SK-N-SH treated with all-trans-retinoic acid at 6 μM for 48 hours (cell line): ENCODE measurements at regions not wholly inside any gene's neighbourhood (a gene's known extent, or its start where the extent isn't known, plus 50 kb on each side); places are given as distances from the start of the nearest gene placed in this dataset.

Source experiments
- ATAC-seq: fragments of 200-7000 bp; cut with Tn5 transposase; 3 replicates; pipeline ENCODE4 v1.9.1; 2020; ENCODE audit warnings: mild to moderate bottlenecking, moderate library complexity
- ARNTL ChIP-seq: fragments of 450-650 bp; formaldehyde crosslinking; IDR thresholded peaks from 2 replicates; pipeline ENCODE4 v1.5.0; 2020; ENCODE audit warnings: low read depth, mild to moderate bottlenecking, moderate library complexity, borderline replicate concordance
- BACH2 ChIP-seq: fragments of 250-450 bp; sonication (Bioruptor Pico); IDR thresholded peaks from 2 replicates; pipeline ENCODE4 v1.9.0; 2021; ENCODE audit warnings: mild to moderate bottlenecking, borderline replicate concordance
- CREB5 ChIP-seq: fragments of 250-450 bp; sonication (Bioruptor Pico); IDR thresholded peaks from 2 replicates; pipeline ENCODE4 v1.5.1; 2020; ENCODE audit warnings: low read depth, mild to moderate bottlenecking, moderate library complexity
- CSRNP3 ChIP-seq: fragments of 250-450 bp; sonication (Bioruptor Pico); IDR thresholded peaks from 2 replicates; pipeline ENCODE4 v1.5.1; 2021; ENCODE audit warnings: mild to moderate bottlenecking, moderate library complexity
- ESRRG ChIP-seq: fragments of 250-450 bp; sonication (Bioruptor Pico); IDR thresholded peaks from 2 replicates; pipeline ENCODE4 v1.6.1; 2021; ENCODE audit warnings: mild to moderate bottlenecking
- GLIS3 ChIP-seq: fragments of 250-450 bp; sonication (Bioruptor Pico); IDR thresholded peaks from 2 replicates; pipeline ENCODE4 v1.5.0; 2020; ENCODE audit warnings: mild to moderate bottlenecking, moderate library complexity
- ISL1 ChIP-seq: fragments of 250-450 bp; sonication (Bioruptor Pico); IDR thresholded peaks from 2 replicates; pipeline ENCODE4 v2.1.2; 2022; ENCODE audit warnings: mild to moderate bottlenecking, moderate library complexity
- OSR1 ChIP-seq: fragments of 250-450 bp; sonication (Bioruptor Pico); IDR thresholded peaks from 2 replicates; pipeline ENCODE4 v1.8.0; 2022; ENCODE audit warnings: moderate library complexity, mild to moderate bottlenecking, inconsistent platforms
- PATZ1 ChIP-seq: fragments of 250-450 bp; sonication (Bioruptor Pico); IDR thresholded peaks from 2 replicates; pipeline ENCODE4 v1.8.0; 2020; ENCODE audit warnings: mild to moderate bottlenecking, moderate library complexity, borderline replicate concordance
- POU6F1 ChIP-seq: fragments of 250-450 bp; sonication (Bioruptor Pico); IDR thresholded peaks from 2 replicates; pipeline ENCODE4 v1.8.0; 2021; ENCODE audit warnings: low read depth, mild to moderate bottlenecking, moderate library complexity, borderline replicate concordance
- PPARA ChIP-seq: fragments of 250-450 bp; sonication (Bioruptor Pico); IDR thresholded peaks from 2 replicates; pipeline ENCODE4 v1.5.0; 2020; ENCODE audit warnings: mild to moderate bottlenecking, borderline replicate concordance
- SNAI2 ChIP-seq: fragments of 250-450 bp; sonication (Bioruptor Pico); IDR thresholded peaks from 2 replicates; pipeline ENCODE4 v1.5.0; 2020; ENCODE audit warnings: mild to moderate bottlenecking, moderate library complexity
- TCF4 ChIP-seq: fragments of 250-450 bp; sonication (Bioruptor Pico); IDR thresholded peaks from 2 replicates; pipeline ENCODE4 v1.8.0; 2021; ENCODE audit warnings: mild to moderate bottlenecking, moderate library complexity, borderline replicate concordance
- TOX ChIP-seq: fragments of 250-450 bp; sonication (Bioruptor Pico); IDR thresholded peaks from 2 replicates; pipeline ENCODE4 v1.8.0; 2021; ENCODE audit warnings: mild to moderate bottlenecking, moderate library complexity, borderline replicate concordance
- ZC3H10 ChIP-seq: fragments of 250-450 bp; sonication (Bioruptor Pico); IDR thresholded peaks from 2 replicates; pipeline ENCODE4 v1.5.1; 2021; ENCODE audit warnings: mild to moderate bottlenecking, moderate library complexity
- ZFP3 ChIP-seq: fragments of 250-450 bp; sonication (Bioruptor Pico); IDR thresholded peaks from 2 replicates; pipeline ENCODE4 v1.5.0; 2020; ENCODE audit warnings: mild to moderate bottlenecking, moderate library complexity
- ZFP30 ChIP-seq: fragments of 450-650 bp; formaldehyde crosslinking; IDR thresholded peaks from 2 replicates; pipeline ENCODE4 v1.5.0; 2022; ENCODE audit warnings: mild to moderate bottlenecking, moderate library complexity
- ZNF565 ChIP-seq: fragments of 450-650 bp; formaldehyde crosslinking; conservative IDR thresholded peaks from 2 replicates; pipeline ENCODE4 v1.5.0; 2020; ENCODE audit warnings: low read depth, mild to moderate bottlenecking, moderate library complexity
- ZNF70 ChIP-seq: fragments of 450-650 bp; formaldehyde crosslinking; IDR thresholded peaks from 2 replicates; pipeline ENCODE4 v1.5.0; 2020; ENCODE audit warnings: mild to moderate bottlenecking, moderate library complexity
- ZNF8 ChIP-seq: fragments of 450-650 bp; formaldehyde crosslinking; IDR thresholded peaks from 2 replicates; pipeline ENCODE4 v1.5.0; 2020; ENCODE audit warnings: mild to moderate bottlenecking, moderate library complexity
- TF ChIP-seq, protein P1 (sequence below): fragments of 250-450 bp; sonication (Bioruptor Pico); IDR thresholded peaks from 2 replicates; pipeline ENCODE4 v1.5.0; 2020; ENCODE audit warnings: mild to moderate bottlenecking, moderate library complexity

DNA sequence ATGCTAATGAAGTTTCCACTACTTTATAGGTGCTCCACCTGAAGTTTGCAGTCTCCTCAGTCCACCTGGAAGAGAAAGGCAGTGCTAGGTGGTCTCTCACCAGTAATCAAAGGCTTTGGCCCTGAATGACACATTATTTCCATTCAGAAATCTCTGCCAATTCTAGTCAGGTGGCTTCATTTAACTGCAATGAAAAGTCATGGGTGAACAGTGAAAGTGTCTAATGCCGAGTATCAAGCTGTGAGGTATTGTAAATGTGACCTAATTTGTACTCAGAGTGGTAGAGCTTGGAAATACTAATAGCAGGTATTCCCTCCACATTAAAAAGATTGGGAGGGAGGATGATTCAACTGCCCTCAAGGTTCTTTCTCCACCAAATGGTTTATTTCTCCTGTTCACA, 220.9 kb upstream of the LRFN5 start:
- TF ChIP-seq ZNF565 (CRISPR knock-in tag) (no peak), PATZ1 (CRISPR knock-in tag) (no peak), ZC3H10 (CRISPR knock-in tag) (no peak), BACH2 (no peak), ZFP3 (CRISPR knock-in tag) (no peak), ESRRG (CRISPR knock-in tag) (no peak), CREB5 (CRISPR knock-in tag) (no peak), GLIS3 (CRISPR knock-in tag) (no peak), TCF4 (CRISPR knock-in tag) (no peak), CSRNP3 (no peak), ZNF8 (no peak), SNAI2 (CRISPR knock-in tag) (no peak), ISL1 (CRISPR knock-in tag) (no peak), POU6F1 (CRISPR knock-in tag) (no peak), ZNF70 (CRISPR knock-in tag) (no peak), TOX (no peak), OSR1 (no peak), PPARA (CRISPR knock-in tag) (no peak), ZFP30 (CRISPR knock-in tag) (no peak)
- TF ChIP-seq, protein P1, sequence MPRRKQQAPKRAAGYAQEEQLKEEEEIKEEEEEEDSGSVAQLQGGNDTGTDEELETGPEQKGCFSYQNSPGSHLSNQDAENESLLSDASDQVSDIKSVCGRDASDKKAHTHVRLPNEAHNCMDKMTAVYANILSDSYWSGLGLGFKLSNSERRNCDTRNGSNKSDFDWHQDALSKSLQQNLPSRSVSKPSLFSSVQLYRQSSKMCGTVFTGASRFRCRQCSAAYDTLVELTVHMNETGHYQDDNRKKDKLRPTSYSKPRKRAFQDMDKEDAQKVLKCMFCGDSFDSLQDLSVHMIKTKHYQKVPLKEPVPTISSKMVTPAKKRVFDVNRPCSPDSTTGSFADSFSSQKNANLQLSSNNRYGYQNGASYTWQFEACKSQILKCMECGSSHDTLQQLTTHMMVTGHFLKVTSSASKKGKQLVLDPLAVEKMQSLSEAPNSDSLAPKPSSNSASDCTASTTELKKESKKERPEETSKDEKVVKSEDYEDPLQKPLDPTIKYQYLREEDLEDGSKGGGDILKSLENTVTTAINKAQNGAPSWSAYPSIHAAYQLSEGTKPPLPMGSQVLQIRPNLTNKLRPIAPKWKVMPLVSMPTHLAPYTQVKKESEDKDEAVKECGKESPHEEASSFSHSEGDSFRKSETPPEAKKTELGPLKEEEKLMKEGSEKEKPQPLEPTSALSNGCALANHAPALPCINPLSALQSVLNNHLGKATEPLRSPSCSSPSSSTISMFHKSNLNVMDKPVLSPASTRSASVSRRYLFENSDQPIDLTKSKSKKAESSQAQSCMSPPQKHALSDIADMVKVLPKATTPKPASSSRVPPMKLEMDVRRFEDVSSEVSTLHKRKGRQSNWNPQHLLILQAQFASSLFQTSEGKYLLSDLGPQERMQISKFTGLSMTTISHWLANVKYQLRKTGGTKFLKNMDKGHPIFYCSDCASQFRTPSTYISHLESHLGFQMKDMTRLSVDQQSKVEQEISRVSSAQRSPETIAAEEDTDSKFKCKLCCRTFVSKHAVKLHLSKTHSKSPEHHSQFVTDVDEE (CRISPR knock-in tag): no peak
- ATAC-seq: no peak

DNA sequence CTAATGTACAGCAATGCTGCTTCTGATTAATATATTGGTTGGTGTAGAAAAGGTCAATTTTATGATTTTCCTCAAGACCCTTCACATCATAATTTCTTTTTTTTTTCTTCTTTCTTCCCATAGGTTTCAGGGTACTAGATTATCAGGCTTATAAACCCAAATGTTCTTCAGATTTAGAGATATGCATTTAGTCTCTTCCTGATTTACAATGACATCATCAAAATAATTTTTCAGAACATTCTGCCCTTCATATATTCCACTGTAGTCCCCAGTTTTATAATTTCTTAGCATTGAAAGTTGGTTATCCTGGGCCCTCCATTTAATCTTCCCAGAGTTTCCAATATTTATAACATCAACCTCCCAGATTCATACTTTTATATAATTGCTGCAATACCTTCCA, 226.7 kb upstream of the LRFN5 start:
- ATAC-seq: no peak
- no peak for TF ChIP-seq PATZ1 (CRISPR knock-in tag)
- TF ChIP-seq ZFP3 (CRISPR knock-in tag): no peak
- no peak for TF ChIP-seq OSR1
- TF ChIP-seq CREB5 (CRISPR knock-in tag): no peak
- TF ChIP-seq ARNTL: no peak
